ENCODE measurements at regions not wholly inside any gene's neighbourhood (a gene's known extent, or its start where the extent isn't known, plus 50 kb on each side); places are given as distances from the start of the nearest gene placed in this dataset.
"Not testable (repeated sequence)": the region's sequence is repeated elsewhere in the genome, so short reads cannot be mapped to it uniquely, and the experiment has no call there.

GRCh38 chr14:18295844-18296243, 305.1 kb upstream of the OR11H12 start:
- not testable (repeated sequence) for TF ChIP-seq CTCF (IDR thresholded peaks at IDR 0.05 in 8 of 11, conservative IDR thresholded peaks at IDR 0.05 in 3 of 11); POLR2AphosphoS5 (IDR thresholded peaks at IDR 0.05)
